Activated CD4-positive, alpha-beta T cell treated with anti-CD3 and anti-CD28 coated beads for 24 hours (primary cell): ENCODE measurements at regions not wholly inside any gene's neighbourhood (a gene's known extent, or its start where the extent isn't known, plus 50 kb on each side); places are given as distances from the start of the nearest gene placed in this dataset.
"Not testable (repeated sequence)": the region's sequence is repeated elsewhere in the genome, so short reads cannot be mapped to it uniquely, and the experiment has no call there.

Experiments used
- DNase-seq, 2 donors: peaks; one replicate each; pipeline ENCODE4 v3.0.0-alpha.2; 2020; ENCODE audit warnings: low read depth in 2 of 2

- no peak for DNase-seq
Measured at GRCh38 chr11:10955616-10956015, 97.8 kb upstream of the ZBED5 start.

GRCh38 chr11:10954184-10954583 is 96.3 kb upstream of the ZBED5 start:
- no peak for DNase-seq

- DNase-seq: no peak
Measured at GRCh38 chr11:10952872-10953271, 95.0 kb upstream of the ZBED5 start.

- not testable (repeated sequence) for DNase-seq
Measured at GRCh38 chr11:10947935-10948334, 90.1 kb upstream of the ZBED5 start.

GRCh38 chr11:10946072-10946471 is 88.2 kb upstream of the ZBED5 start:
- DNase-seq: no peak

GRCh38 chr11:10945196-10945595 is 87.3 kb upstream of the ZBED5 start:
- DNase-seq: no peak

- DNase-seq: no peak
Measured at GRCh38 chr11:10943968-10944367, 86.1 kb upstream of the ZBED5 start.

GRCh38 chr11:10942620-10943019 is 84.8 kb upstream of the ZBED5 start:
- no peak for DNase-seq

GRCh38 chr11:10941871-10942270 is 84.0 kb upstream of the ZBED5 start:
- no peak for DNase-seq

GRCh38 chr11:10941414-10941813 is 83.6 kb upstream of the ZBED5 start:
- DNase-seq: no peak

GRCh38 chr11:10938650-10939387 is 81.0 kb upstream of the ZBED5 start:
- DNase-seq: no peak

GRCh38 chr11:10938231-10938630 is 80.4 kb upstream of the ZBED5 start:
- DNase-seq: no peak

- no peak for DNase-seq
Measured at GRCh38 chr11:10937385-10937771, 79.5 kb upstream of the ZBED5 start.

GRCh38 chr11:10936626-10937384 is 79.0 kb upstream of the ZBED5 start:
- no peak for DNase-seq

- DNase-seq: no peak
Measured at GRCh38 chr11:10935015-10935559, 77.2 kb upstream of the ZBED5 start.

GRCh38 chr11:10934293-10934860 is 76.5 kb upstream of the ZBED5 start:
- no peak for DNase-seq

- DNase-seq: peak; percentile 73 to 78
Measured at GRCh38 chr11:10933455-10934292, 75.8 kb upstream of the ZBED5 start.

GRCh38 chr11:10932976-10933375 is 75.1 kb upstream of the ZBED5 start:
- no peak for DNase-seq

GRCh38 chr11:10931761-10932670 is 74.2 kb upstream of the ZBED5 start:
- DNase-seq: no peak

- DNase-seq: peak in 1 of 2 donors; percentile 18
Measured at GRCh38 chr11:10930972-10931760, 73.3 kb upstream of the ZBED5 start.
